Activated effector memory CD4-positive, alpha-beta T cell treated with Interleukin-2 at 50 U/mL for 16 hours (primary cell): ENCODE measurements at regions not wholly inside any gene's neighbourhood (a gene's known extent, or its start where the extent isn't known, plus 50 kb on each side); places are given as distances from the start of the nearest gene placed in this dataset.
"Not testable (repeated sequence)": the region's sequence is repeated elsewhere in the genome, so short reads cannot be mapped to it uniquely, and the experiment has no call there.

Source experiments
- DNase-seq: peaks from one replicate; pipeline ENCODE4 v3.0.0-alpha.2; 2020

DNA sequence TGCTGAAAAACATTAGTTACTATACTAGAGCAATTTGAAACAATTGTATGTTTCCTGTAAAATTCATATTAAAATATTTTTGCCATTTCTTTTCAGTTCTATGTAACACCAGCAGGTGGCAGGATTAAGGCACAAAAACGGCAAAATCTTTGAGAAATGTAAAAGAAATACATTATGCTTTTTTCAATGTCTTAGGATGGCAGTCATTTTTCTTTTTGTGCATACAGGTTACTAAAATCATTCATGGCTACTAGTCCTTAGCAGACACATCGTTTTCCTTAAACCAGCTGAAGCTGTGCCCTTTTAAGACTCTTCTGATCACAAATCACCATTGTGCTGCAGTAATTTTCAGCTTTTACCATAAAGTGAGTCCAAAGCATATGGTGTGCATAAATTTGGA lies 800.7 kb upstream of the SLITRK5 start:
- no peak for DNase-seq

DNA sequence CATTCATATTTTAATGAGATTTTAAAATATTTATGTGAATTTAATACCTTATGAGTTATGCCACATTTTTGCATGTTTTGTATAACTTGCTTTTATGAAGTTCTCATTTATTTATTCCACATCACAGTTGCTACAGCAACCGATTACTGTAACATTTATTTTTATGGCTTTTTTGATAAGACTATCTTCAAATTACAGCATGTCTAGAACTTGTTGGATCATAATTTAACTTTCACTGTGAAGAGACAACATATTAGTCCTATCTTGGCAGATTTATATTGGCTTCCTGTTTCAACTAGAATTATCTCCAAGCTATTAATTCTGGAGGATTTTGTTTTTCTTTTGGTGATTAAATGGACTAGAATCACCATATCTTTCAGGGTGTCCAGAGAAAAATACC lies 793.7 kb upstream of the SLITRK5 start:
- no peak for DNase-seq

DNA sequence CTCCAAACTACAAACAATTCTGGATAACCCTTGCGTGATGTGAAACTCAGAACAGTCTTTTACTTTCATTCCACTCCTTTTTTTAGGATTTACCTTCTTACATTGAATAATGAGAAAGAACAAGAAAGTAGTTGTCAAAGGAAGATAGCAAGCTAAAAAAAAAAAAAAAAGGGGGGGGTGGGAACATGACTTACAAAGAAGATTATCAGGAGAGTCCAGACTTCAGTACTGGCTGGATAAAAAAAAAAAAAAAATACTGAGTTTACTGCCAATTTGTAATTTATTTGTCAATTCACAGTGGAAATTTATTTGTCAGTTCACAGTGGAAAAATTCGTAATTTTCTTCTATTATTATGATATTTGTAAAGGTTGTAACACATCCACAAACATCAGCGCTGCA lies 792.4 kb upstream of the SLITRK5 start:
- no peak for DNase-seq

DNA sequence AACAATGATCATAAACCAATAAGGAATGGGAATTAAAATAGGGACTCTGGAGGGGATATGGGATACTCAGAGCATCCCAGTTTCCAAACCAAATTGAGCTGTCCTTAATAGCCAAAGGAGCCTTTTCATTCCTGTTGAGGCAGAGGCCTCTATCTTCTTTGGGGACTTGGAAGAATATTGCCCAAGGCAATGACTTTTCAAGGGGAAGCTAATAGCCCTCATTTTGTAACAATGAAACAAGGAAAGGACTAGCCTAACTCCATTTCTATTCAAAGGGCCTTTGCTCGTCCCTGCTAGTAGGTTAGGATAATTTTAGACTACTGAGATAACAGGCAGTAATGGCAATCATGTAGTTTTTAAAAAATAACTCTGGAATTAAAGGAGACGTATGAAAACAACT lies 789.8 kb upstream of the SLITRK5 start:
- no peak for DNase-seq

DNA sequence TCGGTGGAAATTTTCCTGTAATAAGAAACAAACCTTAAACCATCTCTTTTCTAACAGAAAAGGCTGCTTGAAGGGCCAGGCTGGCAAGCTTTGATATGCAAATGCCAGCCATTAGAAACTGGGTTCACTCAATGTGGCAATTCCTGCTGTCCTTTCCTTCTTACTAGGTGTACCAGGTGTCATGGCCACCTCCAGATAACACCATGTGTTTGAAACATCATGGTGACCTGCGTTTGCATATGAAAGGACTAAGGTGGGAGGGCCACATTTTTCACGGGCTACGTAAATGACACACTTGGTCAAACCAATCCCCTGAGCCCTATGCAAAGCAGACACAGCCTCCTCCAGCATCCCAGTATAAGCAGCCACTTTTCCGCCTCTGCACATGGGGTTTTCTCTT lies 789.1 kb upstream of the SLITRK5 start:
- no peak for DNase-seq

DNA sequence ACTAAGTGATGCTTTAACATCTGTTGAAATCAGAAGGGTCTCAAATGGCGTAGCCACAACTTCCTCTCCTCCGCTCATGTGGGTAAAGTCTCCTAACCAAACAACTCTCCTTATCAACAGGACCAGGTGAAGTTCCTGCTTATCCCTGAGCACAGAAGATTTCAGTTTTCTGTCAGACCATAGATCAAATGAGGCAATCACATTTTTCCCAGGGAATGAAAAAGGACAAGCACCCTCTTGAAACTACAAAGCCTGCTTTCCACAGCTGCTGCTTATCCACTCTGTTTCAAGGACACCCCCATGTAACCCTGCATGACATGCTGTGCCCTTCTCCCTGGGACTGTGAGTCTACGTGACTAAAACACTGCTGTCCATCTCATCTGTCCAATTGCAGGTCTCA lies 788.3 kb upstream of the SLITRK5 start:
- no peak for DNase-seq

DNA sequence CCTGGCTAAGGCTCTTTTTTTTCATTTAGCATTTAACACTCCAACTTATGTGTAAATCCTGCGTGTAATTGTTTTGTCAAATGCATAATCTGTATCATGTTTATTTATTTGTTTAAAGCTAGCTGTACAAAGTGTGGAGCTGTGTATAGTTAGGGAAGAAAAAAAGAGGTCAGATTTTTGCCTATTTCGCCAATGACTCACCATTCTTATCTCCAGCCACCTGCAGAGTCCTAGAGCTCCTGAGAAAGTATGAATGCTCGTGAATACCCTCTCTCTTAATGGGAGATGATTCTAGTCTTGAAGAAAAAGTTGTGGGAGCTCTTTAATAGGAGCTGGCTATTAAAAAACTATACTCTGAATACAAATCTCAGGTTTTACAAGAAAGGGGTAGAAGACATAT lies 778.8 kb upstream of the SLITRK5 start:
- no peak for DNase-seq

DNA sequence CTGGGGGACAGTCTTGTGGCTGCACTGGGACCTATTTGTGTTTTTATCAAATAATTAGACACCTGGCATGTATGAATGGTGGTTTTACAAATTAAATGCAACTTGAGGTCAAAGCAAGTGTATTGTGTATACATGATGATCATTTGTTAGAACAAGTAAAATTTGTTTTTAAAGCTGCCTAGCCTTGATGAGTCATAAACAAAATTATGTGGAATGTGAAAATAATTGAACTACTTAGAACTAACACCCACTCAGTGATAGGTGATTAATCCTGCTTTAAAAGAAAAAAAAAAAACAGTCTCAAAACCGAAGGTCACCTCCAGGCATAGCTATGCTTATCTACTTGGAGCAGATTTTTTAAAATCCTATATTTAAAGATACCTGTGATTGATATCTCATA lies 770.3 kb upstream of the SLITRK5 start:
- no peak for DNase-seq

DNA sequence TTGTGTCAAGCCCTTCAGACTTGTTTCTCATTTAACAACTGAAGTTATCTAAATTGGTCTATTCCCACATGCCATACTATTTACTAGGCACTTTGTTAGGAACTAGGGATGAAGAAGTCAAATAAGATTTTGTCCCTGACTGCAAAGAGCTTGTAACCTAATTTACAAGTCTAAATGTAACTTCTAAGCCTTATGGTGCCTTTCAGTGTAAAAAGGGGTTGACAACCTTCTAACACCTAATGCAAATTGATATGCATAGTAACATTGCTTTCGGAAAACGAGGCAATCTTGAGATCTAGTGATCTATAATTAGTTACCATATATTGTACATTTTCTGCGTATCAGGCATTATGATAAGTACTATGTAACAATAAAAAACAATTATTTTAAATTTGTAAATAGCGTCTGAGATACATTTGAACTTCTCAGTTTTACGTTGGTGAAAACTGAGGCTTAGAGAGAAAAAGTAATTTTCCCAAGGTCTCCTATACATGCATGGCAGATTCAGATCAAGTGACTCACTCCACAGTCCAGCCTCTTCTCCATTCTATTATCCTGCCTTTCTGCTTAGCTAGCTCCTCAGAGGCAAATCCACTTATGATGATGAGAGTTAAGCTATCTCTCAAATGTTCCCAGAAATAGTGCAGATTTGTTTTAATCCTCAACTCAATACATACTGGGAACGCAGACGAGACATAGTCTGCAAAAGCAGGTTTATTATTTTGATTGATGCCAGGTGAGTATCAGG lies 764.9 kb upstream of the SLITRK5 start:
- no peak for DNase-seq

DNA sequence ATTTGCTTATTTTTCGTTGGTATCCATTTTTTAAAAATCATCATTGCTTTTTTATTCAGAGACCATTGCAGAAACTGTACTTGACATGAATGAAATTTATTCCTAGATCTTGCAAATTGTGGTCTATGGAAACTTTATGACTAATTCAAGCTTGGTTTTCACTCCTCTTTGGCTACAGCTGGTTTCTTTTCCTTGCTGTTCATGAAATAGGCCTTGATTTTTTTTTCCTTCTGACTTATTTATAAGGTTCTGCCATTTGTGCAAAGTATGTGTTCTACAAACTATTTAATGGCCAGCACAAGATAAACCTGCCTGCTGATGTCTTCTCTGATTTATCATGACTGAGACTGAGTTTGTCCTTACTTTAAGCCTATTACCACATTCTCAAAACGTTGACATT lies 764.0 kb upstream of the SLITRK5 start:
- no peak for DNase-seq

DNA sequence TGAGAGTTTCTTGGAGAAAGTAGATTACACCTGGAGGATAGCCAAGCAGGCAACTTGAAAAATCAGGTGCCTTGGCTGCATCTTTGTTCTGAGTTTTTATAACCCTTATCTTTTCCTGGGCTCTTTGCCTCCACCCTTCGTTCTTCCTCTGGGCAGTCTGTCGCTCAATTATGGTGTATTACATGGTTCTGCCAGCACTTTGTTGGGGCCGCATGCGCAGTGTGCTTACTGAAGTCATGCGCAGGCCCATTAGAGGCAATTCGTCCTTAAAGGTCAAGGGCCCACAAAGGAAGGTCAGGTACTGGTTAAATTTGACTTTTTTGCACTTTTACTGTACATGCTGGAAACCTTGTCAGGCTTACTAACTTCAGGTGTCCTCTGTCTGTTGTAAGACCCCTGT lies 761.9 kb upstream of the SLITRK5 start:
- DNase-seq: no peak

DNA sequence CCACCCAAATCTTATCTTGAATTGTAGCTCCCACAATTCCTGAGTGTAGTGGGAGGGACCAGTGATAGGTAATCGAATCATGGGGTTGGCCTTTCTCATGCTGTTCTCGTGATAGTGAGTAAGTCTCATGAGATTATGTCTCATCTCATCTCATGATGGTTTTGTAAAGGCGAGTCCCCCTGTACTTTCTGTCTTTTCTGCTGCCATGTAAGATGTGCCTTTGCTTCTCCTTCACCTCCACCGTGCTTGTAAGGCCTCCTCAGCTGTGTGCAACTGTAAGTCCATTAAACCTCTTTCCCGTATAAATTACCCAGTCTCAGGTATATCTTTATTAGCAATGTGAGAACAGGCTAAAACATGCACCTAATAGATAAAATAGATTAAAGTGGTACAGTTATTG lies 756.4 kb upstream of the SLITRK5 start:
- no peak for DNase-seq

DNA sequence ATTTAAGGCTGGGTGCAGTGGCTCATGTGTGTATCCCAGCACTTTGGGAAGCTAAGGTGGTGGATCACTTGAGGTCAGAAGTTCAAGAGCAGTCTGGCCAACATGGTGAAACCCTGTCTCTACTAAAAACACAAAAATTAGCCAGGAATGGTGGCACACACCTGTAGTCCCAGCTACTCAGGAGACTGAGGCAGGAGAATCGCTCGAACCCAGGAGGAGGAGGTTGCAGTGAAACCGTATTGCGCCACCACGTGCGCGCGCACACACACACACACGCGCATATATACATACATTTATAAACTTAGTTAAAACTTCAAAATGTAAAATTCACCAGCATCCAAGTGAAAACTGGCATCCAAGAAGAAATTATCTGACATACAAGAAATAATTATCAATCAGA lies 753.7 kb upstream of the SLITRK5 start:
- not testable (repeated sequence) for DNase-seq

DNA sequence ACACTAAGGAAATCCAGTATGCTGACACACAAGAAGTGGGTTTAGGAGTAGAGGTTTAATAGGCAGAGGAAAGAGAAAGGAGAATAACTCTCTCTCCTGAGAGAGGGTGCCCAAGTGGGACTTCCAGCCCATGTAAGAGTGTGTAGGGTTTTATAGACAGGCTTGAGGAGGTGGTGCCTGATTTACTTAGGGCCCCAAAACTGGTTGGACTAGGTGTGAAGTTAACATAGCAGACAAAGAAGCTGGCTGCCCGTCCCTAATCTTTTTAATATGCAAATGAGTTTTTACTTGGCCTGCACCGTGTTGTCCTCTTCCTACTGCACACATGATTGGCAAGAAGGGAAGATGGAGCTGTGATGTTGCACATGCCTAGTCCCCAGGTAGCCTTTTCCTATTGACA lies 752.5 kb upstream of the SLITRK5 start:
- no peak for DNase-seq

DNA sequence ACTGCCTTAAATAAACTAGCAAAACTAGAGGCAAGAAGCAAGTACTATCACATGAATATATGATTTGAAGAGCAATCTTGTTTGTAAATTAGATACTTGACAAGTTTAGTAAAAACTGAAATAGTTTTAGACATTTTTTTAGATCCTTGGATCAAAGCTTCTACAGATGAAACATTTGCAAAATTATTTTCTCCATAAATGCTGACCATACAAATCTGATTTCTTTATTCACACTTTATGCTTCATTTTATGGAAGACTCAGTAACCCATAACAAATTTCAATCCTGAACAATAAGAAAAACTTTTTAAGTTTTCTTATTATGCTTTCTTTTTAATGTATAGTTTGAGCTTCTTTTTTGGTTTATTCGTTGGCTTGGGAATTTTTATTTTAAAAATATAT lies 750.2 kb upstream of the SLITRK5 start:
- DNase-seq: no peak

DNA sequence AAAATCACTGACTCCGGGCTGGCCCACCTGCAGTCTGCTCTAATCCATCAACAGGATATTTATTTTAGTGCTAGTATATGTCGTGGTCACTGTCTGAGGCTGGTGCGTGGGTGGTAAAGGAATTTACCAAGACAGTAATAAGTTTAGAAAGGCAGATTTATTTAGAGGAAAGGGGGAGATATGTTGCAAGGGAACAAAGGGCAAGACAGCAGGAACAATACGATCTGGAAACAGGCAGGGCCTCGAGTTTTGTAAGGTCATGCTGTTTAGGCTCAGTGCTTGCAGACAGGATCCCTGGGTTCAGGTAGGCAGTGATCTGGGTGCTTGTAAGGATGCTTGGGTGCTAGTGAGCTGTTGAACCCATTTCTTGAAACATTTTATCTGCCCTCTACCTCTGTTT lies 748.2 kb upstream of the SLITRK5 start:
- no peak for DNase-seq

DNA sequence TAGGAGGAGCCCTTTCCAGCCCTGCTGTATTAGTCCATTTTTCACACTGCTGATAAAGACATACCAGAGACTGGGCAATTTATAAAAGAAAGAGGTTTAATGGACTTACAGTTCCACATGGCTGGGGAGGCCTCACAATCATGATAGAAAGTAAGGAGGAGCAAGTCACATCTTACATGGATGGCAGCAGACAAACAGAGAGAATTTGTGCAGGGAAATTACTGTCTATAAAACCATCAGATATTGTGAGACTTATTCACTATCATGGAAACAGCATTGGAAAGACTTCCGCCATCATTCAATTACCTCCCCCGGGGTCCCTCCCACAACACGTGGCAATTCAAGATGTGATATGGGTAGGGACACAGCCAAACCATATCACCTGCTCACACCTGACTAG lies 744.3 kb upstream of the SLITRK5 start:
- not testable (repeated sequence) for DNase-seq

DNA sequence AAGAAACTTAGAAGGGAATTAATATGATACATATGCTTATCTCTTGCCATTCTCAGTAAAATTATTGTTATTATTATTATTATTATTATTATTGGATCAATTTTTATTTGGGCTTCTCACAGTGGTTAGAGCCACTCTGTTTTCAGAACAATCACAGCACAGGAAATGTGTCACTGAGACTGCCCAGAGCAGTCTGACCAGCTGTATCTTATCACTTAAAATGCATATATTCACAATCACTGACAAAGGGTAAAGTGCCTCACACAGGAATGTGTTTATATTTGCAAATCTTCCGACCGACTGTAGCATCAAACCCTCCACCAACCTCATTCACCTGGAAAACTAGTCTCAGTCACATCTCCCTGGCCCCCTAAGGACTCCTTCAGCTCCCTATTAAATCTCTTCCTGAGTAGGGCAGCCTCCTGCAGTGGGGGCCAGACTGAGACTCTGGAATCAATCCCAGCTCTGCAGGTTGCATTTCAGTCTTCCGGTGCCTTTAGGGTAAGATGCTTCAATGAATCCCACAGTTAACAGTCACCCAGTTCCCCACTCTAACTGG lies 738.3 kb upstream of the SLITRK5 start:
- DNase-seq: no peak

DNA sequence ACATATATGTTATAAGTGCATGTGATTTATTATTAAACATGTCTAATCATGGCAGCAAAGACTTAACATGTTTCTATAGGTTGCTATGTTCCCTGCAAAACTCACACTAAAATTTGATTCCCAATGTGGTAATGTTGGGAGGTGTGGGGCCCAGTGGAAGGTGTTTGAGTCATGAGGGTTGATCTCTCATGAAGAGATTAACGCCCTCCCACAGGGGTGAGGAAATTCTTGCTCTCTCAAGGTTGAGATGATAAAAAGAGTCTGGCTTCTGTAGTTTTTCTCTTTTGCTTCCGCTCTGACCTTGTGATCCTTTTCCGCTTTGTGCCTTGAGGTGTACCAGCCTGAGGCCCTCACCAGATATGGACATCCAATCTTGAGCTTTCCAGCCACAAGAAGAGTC lies 737.5 kb upstream of the SLITRK5 start:
- DNase-seq: no peak

DNA sequence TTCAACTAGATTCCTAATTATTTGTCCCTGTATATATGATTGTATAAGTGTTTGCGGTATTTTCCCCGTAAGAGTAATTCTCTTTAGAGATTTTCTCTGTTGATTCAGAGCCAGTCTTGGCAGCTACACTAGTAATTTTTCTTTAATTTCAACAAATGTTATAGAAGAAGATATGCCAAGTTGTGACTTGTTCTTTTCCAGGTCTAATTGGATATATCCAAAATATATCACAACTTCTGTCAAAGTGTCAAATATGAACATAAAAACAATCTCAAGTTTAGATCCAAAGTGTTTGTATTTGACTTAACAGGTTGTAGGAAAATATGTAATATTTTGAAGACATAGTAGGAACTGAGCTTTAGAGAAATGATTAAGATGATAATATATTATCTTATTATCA lies 733.9 kb upstream of the SLITRK5 start:
- DNase-seq: no peak

DNA sequence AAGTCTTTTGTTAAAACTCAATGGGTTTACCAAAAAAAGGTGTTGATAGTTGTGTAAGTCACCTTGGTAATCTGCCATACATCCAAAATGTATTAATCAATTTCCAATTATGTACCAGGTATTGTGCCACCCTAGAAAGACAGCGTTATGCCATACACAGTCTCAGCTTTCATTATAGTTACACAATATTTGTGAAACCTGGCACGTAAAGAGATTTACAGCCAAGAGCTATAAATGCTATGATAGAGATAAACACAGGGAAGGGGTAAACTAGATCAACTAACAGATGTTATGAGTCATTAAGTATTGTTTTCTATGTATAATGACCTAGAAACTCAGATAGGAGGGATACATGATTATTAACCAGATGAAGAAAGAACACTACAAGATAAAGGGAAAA lies 725.6 kb upstream of the SLITRK5 start:
- no peak for DNase-seq

DNA sequence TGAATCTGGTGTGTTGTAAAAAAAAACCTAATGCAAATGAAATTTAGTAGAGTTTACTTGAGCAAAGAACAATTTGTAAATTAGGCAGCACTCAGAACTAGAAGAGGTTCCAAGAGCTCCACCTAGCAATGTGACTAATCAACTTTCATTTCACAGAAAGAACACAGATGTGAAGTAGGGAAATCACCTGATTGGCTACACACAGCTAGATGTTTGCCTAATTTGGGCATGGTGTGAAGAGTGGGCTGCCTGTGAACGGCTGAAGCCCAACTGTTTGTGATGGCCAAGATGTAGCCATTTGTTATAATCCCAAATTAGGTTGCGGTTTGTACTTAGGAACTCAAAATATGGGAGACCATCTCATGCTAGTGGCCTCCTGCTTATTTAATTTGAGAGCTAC lies 724.4 kb upstream of the SLITRK5 start:
- DNase-seq: no peak

DNA sequence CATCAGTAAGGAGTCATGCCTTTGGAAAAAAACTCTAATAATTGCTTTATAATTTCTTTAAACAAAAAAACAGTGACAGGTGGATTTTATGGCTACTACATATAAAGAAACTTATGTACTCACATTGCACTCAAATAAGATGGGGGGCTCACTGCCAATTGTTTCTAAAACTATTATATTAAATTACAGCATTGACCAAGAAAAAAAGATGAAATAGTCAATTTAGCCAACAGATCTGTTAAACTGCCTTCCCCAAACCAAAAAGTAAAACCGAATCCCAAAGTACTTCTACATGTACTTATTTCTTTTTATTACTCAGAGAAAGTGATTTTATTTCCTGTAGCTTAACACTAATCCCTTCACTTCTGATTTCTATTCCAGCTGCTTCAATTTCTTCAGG lies 716.8 kb upstream of the SLITRK5 start:
- no peak for DNase-seq

DNA sequence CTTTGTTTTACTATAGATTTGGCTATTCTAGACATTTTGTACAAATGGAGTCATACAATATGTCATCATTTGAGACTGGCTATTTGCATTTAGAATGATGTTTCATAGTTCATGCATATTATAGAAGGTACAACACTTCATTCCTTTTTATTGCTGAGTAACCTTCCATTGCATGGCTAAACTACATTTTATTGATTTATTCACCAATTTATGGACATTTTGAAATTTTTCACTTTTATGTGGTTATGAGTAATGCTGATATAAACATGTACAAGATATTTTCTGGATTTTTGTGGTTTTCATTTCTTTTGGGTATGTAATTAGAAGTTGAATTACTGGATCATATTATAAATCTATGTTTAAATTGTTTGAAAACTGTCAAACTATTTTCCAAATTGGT lies 710.3 kb upstream of the SLITRK5 start:
- DNase-seq: no peak

DNA sequence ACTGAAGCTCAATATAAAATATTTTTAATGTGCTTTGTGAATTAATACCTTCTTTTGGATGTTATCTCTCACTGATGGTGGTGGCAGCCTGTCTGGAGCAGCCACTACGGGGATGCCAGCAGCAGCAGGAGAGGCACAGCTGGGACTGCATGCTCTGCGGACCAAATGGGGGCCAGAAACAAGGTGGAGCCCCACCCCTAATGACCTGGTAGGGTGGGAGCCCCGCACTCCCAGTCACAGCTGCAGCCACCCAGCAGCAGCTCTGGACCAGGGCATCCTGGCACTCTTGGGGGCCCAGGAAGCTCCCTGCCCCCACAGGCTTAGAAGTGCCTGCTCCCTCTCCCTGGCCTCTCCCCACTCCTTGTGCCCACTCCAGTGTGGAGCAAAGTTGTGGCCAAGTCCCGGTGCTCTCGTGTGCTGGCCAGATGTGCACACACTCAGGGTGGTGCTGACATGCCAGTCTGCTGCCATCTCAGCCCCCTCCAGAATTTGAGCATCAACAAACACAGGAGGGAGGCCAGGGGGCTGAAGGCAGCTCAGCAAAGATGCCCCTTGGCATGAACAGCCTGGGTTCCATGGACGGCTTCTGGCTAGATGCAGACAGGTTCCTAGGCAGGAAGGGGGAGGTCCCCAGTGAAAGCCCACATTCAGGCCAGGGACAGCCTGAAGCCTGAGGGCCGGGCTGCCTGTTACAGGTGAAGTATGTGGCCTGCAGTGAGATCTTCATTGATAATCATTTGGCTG lies 696.7 kb upstream of the SLITRK5 start:
- DNase-seq: no peak
